Stomach (tissue), 8 donors: ENCODE measurements at regions not wholly inside any gene's neighbourhood (a gene's known extent, or its start where the extent isn't known, plus 50 kb on each side); places are given as distances from the start of the nearest gene placed in this dataset.

Experiments
- DNase-seq, 2 donors: peaks; one replicate each; pipeline versions ENCODE4 v3.0.0 to v3.0.0-alpha.2; 2013 to 2019
- H3K27ac ChIP-seq, 5 donors: fragments of 200-600 bp in 4 of 5; sonication (generic) in 4 of 5; one replicate each; pipeline ENCODE4 v1.5.1; 2013 to 2019; ENCODE audit warnings: mild to moderate bottlenecking in 1 of 5, moderate library complexity in 1 of 5
- H3K27me3 ChIP-seq, 3 donors: fragments of 200-600 bp; sonication (generic); one replicate each; pipeline ENCODE4 v1.5.1; 2017 to 2019; ENCODE audit warnings: mixed run types in 1 of 3
- H3K36me3 ChIP-seq, 4 donors: fragments of 200-600 bp; sonication (generic); 1 replicate in 3 of 4; 2 replicates in 1 of 4; pipeline ENCODE4 v1.5.1; 2016 to 2019
- H3K4me1 ChIP-seq, 4 donors: fragments of 200-600 bp; sonication (generic); one replicate each; pipeline ENCODE4 v1.5.1; 2016 to 2019
- H3K4me3 ChIP-seq, 4 donors: fragments of 200-600 bp; sonication (generic) in 3 of 4; one replicate each; pipeline ENCODE4 v1.5.1; 2016 to 2019; ENCODE audit warnings: mild to moderate bottlenecking in 1 of 4
- H3K9me3 ChIP-seq, 4 donors: fragments of 200-600 bp; sonication (generic); one replicate each; pipeline ENCODE4 v1.5.1; 2016 to 2019
- CTCF ChIP-seq, 7 experiments: fragments of 450-650 bp in 4 of 7; fragments of 200-600 bp in 3 of 7; sonication (generic) in 3 of 7; IDR thresholded peaks; one replicate each; pipeline ENCODE4 v1.5.1; 2016 to 2019; ENCODE audit warnings: antibody characterized with exemption in 7 of 7, control low read depth in 2 of 7, mild to moderate bottlenecking in 1 of 7
- EP300 ChIP-seq: sonication (generic); formaldehyde crosslinking; IDR thresholded peaks from one replicate; pipeline ENCODE4 v1.6.1; 2017; ENCODE audit warnings: antibody characterized with exemption
- POLR2A ChIP-seq, 4 donors: fragments of 450-650 bp; IDR thresholded peaks; one replicate each; pipeline ENCODE4 v1.6.1; 2016; ENCODE audit warnings: antibody characterized with exemption in 4 of 4, control low read depth in 2 of 4, mild to moderate bottlenecking in 1 of 4, moderate library complexity in 1 of 4
- POLR2AphosphoS5 ChIP-seq, 3 donors: sonication (generic); formaldehyde crosslinking; IDR thresholded peaks; one replicate each; pipeline ENCODE4 v1.6.1; 2016; ENCODE audit warnings: antibody characterized with exemption in 3 of 3
- WGBS, 5 donors: extraction: QIAGEN DNeasy Blood & Tissue Kit in 3 of 5; methylation state at CpG; one replicate each; pipeline versions ENCODE4 v1.1.5 to v1.1.7; 2013 to 2018; 5-methylcytosine and 5-hydroxymethylcytosine counted together
- intact Hi-C: fragments of 100-400 bp; cut with DNase I; formaldehyde crosslinking; loops from one replicate; pipeline ENCODE4 v1.15.1; 2023; ENCODE audit warnings: low total_unique reads
- donor health status: healthy with polysubstance abuse.
- donor health status: Bipolar disorder and iron deficiency.
- donor health status: healthy.

- H3K4me1 ChIP-seq: no peaks in the 10 kb centered on the region
- H3K36me3 ChIP-seq: no peaks in the 10 kb centered on the region
- intact Hi-C loops: no loop called here
- no peak overlapping the region for H3K27ac ChIP-seq
- peaks cover 4 to 9% (median 8%) of the 10 kb centered on the region in 4 donors for H3K9me3 ChIP-seq
- TF ChIP-seq POLR2A (IDR thresholded peaks at IDR 0.05) (no peak), CTCF (IDR thresholded peaks at IDR 0.05) (no peak), EP300 (no peak)
- DNase-seq: no peak
- 74 to 79% (median 77%) methylated on average over 11 of the region's 11 CpGs for WGBS, 5 donors
- no peaks in the 10 kb centered on the region for H3K27me3 ChIP-seq
- H3K4me3 ChIP-seq: no peak overlapping the region
Measured at GRCh38 chr20:16158090-16158975, 414.9 kb downstream of the KIF16B start.

- intact Hi-C loops: no loop called here
- Histone ChIP-seq H3K4me3 (no peak overlapping the region), H3K27ac (no peak overlapping the region), H3K36me3 (no peaks in the 10 kb centered on the region), H3K9me3 (peaks cover 0 to 6% (median 0%) of the 10 kb centered on the region in 4 donors), H3K27me3 (no peaks in the 10 kb centered on the region), H3K4me1 (no peaks in the 10 kb centered on the region)
- WGBS, 5 donors: 80 to 96% (median 88%) methylated on average over 2 of the region's 2 CpGs
- no peak for DNase-seq
- TF ChIP-seq POLR2AphosphoS5 (IDR thresholded peaks at IDR 0.05) (no peak), EP300 (no peak), POLR2A (IDR thresholded peaks at IDR 0.05) (no peak), CTCF (IDR thresholded peaks at IDR 0.05) (no peak)
Measured at GRCh38 chr20:16147916-16148315, 425.3 kb downstream of the KIF16B start.

- no peaks in the 10 kb centered on the region for H3K36me3 ChIP-seq
- no peak overlapping the region for H3K4me3 ChIP-seq
- TF ChIP-seq POLR2A (IDR thresholded peaks at IDR 0.05): no peak
- TF ChIP-seq POLR2AphosphoS5 (IDR thresholded peaks at IDR 0.05): no peak
- no peak for TF ChIP-seq CTCF (IDR thresholded peaks at IDR 0.05)
- no peak for TF ChIP-seq EP300
- DNase-seq: no peak
- intact Hi-C loops: no loop called here
- no peaks in the 10 kb centered on the region for H3K4me1 ChIP-seq
- no peak overlapping the region for H3K27ac ChIP-seq
- peaks cover 0 to 1% (median 0%) of the 10 kb centered on the region in 4 donors for H3K9me3 ChIP-seq
- WGBS, 5 donors: 27 to 70% (median 53%) methylated on average over 1 of the region's 1 CpG
- H3K27me3 ChIP-seq: no peaks in the 10 kb centered on the region
Measured at GRCh38 chr20:16147216-16147615, 426.0 kb downstream of the KIF16B start.

GRCh38 chr20:16145919-16146318 lies 427.3 kb downstream of the KIF16B start:
- Histone ChIP-seq H3K27me3 (no peaks in the 10 kb centered on the region), H3K36me3 (no peaks in the 10 kb centered on the region), H3K27ac (no peak overlapping the region), H3K4me3 (no peak overlapping the region), H3K9me3 (no peaks in the 10 kb centered on the region), H3K4me1 (no peaks in the 10 kb centered on the region)
- intact Hi-C loops: no loop called here
- WGBS, 5 donors: 88 to 97% (median 96%) methylated on average over 1 of the region's 1 CpG
- TF ChIP-seq POLR2A (IDR thresholded peaks at IDR 0.05): no peak
- TF ChIP-seq CTCF (IDR thresholded peaks at IDR 0.05): no peak
- no peak for TF ChIP-seq POLR2AphosphoS5 (IDR thresholded peaks at IDR 0.05)
- no peak for TF ChIP-seq EP300
- no peak for DNase-seq
